Right lung (tissue), 2 donors: ENCODE measurements at regions not wholly inside any gene's neighbourhood (a gene's known extent, or its start where the extent isn't known, plus 50 kb on each side); places are given as distances from the start of the nearest gene placed in this dataset.
"Not testable (repeated sequence)": the region's sequence is repeated elsewhere in the genome, so short reads cannot be mapped to it uniquely, and the experiment has no call there.

Experiments used
- DNase-seq, 2 donors: peaks; one replicate each; pipeline ENCODE4 v3.0.0-alpha.2; 2013

DNA sequence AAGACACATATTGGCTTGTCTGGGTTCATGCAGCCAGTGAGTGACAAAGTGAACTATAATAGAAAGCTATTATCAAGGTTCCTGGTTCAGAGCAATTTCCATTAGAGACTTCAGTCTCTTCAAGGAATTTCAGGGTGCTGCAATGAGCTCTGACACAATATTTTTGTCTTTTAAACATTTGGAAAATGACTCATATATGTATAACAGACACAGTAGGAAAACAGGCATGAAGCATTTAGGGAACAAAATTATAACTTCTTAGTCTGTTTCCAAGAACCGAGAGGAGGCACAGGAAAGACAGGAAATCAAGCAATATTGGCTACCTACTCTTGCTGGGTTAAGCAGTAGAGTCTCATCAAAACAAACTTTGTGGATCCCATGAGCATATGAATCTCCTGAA lies 170.4 kb downstream of the PTPRC start:
- DNase-seq = no peak

- no peak for DNase-seq
Measured at GRCh38 chr1:198811449-198811848, 172.6 kb downstream of the PTPRC start.

DNA sequence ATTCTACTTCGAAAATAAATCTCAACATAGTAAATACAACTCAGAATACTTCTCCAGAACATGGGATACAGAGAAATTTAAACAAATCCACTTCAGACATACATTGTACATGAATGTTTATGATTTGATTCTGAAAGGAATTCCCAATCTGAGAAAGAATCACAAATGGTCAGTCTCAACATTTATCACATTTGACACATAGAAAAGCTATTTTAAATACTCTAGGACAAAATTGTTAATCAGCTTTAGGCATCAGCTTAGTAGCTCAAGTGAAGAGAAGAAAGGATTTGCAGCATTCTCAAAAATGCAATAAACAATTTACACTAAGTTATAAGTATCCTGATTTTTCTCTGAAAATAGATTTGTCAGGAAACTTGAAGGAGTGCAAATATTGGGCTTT lies 184.8 kb downstream of the PTPRC start:
- DNase-seq = no peak

- DNase-seq = no peak
Measured at GRCh38 chr1:198825254-198825653, 186.4 kb downstream of the PTPRC start.

DNA sequence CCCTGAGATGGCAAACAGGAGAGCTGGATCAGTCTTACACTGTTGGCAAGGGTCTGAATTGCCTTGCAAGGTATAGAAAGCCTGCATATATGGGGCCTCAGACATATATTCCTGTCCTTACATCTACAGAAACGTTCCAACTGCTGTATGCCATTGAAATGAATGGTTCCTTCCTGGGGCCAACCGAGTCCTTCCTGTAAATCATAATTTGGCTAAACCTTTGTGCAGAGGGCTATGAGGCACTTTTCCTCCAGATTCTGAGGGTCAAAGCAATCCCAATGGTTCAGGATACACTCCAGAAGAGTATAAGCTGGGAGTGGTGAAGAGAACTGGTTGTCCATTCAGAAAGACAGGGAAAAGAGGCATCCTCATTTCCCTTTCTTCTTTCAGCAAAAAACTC lies 190.5 kb downstream of the PTPRC start:
- no peak for DNase-seq

DNA sequence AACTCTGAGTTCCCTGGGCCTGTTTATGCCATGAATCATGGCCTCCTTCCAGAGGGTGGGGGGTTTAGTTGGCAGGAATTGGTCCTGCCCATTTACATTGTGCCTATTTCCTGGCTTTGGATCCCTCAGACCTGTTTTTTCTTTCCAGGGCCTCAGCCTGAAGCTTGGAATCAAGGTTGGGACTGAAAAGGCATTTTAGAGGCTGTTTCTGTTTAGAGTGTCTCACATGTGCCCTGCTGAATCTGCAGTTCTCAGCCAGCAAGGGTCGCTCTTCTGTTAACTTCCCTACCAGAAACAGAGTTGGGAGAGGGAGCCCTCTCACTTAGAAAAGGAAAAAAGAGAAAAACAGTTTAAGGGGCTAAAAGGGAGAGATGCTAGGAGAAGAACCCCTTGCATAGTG lies 191.1 kb downstream of the PTPRC start:
- no peak for DNase-seq

DNA sequence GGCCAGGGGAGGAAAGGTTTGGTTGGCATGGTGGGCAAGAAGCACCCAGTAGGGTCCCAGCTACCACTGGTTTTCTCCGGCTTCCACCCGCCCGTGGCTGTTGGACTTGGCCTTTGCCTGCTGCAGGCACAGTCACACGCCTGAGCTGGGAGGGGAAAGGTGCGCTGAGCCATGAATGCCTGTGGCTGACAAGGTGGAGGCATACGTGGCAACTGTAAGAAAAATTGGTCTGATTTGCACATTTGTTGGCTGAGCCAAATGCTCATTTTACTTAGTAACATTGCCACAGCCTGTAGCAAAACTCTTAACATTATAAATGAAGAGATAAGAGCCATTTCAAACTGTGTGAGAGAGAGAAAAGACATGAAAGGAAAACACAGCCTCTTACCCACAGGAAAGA lies 191.6 kb downstream of the PTPRC start:
- DNase-seq = no peak

DNA sequence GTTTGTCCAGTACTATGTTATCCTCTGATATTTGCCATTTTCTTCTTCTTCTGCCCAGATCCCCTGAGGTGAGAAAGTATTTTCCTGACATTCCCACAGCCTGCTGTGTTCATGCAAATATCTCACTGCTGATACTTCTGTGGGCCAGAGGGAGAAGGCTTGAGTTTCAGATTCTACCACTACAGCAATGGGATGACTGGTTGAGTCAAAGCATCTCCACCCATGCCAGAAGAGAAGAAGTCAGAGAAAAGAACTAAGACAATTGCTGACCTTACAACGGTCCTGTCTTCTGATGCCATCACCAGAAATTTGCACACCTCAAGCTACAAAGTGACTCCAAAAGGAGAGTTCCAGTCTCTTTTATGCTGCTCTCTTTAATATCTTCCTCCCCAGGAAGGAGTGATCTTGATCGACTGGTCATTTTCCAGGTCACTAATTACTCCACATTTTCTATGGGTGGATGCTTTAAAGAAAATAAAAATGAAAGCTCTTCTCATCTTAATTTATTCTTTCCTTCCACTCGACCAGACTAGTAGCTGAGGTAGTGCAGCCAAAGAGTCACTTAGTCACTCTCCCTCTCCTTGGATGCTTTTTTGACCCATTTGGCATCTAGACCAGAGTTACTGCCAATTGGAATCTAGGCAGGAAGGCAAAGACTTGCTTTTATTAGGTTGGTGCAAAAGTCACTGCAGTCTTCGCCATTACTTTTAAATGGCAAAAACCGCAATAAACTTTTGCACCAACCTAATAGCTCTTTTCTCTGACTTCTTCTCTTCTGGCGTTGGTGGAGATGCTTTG lies 195.1 kb downstream of the PTPRC start:
- DNase-seq = no peak

DNA sequence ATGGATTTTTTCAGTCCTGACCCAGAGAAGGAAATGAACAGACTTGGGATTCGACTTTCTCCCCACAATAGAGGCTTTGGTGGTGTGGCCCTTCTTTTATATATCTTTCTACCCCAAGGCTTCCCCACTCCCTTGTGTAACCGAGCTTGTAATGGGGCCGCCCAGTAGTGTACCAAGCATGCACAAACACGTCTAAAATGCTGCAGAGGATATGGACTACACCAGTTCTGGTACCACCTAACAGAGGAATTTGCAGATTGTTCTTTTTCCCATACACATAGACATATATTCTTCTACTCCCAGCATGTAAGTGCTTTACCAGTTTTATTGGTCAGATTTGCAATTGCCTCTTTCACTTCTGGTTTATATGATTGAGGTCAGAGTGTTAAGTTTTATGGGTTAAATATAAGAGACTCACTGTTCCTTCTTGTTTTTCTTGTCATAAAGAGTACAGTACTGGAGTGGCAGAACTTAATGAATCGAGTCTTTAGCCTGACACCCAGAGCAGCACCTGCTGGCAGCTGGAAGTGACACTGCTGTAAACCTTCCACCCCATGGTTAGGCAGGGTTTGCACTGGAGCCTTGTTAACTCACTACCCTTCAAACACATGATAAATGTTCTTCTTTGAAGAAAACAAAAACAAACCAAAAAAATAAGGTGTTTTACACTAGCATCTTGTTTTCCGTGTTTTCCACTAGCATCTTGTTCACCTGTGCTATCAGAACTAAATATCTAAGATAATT lies 198.6 kb downstream of the PTPRC start:
- DNase-seq = no peak

DNA sequence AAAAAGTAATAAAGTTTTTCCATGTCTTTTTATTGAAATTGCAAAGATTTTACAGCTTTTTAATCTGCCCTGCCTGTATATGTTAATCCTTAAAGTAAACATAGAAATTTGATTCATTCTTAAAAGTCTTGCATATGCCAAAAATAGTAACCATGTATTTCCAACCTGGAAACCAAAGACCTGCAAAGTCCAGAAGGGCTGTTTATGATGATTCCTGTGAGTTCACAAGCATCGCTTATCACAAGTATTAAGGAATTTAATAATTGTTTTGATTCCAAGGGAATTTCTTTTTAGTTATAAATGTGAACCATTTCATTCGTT lies 199.1 kb downstream of the PTPRC start:
- DNase-seq = no peak

DNA sequence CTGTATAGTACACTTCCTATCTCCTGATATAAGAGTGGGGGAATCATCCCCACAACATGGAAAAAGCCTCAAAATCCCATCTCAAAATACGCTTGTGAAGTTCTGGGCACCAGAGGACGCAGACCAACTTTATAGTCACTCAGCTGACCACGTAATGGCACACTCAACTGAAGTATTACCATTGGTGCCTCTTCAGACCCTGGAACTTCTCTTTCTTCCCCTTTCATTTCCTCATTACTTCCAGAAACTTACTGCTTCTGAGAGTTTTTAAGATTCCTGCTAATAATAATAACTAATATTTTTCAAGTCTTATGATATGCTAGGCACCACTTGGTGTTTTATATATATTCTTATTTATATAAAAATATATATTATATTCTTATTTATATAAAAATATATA lies 202.6 kb downstream of the PTPRC start:
- DNase-seq = no peak

DNA sequence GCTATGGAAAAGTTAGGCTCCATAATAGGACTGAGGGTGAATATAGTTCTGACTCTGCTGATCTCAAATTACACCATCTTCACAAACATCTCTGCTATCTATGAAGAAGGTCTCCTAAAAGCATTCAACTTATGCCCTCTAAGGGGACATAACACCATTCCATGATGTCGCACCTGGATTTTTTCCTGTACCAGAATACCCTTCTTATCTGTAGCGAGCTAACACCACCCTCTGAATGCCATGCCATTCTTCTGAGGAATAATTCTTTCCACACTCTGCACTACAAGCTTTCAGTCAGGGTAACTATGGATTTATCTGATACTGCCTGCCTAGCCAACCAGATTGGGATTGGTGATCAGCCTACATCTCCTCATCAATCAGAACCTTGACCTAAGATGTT lies 203.8 kb downstream of the PTPRC start:
- DNase-seq = no peak

- DNase-seq = no peak
Measured at GRCh38 chr1:198845271-198845670, 206.4 kb downstream of the PTPRC start.

DNA sequence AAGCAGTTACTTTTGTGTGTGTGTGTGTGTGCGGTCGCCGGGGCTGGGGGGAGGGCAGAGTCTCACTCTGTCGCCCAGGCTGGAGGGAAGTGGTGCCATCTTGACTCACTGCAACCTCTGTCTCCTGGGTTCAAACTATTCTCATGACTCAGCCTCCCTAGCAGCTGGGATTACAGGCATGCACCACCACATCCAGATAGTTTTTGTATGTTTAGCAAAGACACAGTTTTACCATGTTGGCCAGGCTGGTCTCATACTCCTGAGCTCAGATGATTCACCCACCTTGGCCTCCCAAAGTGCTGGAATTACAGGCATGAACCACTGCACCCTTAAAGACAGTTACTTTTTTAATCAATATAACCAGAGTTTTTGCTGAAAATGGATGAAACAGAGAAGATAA lies 207.0 kb downstream of the PTPRC start:
- no peak for DNase-seq

GRCh38 chr1:198846556-198846955 lies 207.7 kb downstream of the PTPRC start:
- DNase-seq = no peak

DNA sequence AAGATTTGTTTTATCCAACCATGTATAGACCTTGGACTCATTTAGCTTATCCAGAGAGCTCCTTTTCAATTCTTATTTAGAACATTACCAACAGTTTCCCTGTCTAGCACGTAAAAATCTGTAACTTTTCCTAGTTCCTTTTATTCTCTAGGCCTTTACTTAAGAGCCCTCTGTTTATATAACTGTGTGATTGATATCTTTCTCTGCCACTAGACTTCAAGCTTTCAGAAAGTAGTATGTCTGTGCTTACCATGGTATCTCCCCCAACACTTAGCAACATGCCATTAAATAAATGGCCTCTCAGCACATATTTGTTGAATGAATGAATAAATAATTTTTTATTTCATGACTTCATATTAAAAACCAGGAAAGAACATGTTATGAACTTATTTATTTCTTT lies 209.4 kb downstream of the PTPRC start:
- DNase-seq = no peak

DNA sequence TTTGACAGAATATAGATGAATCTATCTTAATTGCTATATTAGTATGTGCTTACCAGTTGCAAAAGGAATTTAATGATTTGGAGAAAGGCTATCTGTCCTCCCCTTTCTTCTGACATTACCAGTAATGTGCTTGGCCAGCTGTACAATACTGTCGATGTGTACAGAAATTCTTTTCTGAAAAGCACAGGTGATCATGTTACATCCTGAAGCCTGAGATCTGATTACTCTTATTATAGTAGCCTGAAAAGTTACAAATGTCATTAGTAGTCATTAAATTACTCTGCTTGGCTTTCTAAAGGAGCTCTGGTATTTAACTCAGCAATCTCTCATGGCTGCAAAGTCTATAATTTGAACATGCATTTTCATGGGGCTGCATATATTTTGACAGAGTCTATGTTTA lies 209.8 kb downstream of the PTPRC start:
- DNase-seq = no peak

DNA sequence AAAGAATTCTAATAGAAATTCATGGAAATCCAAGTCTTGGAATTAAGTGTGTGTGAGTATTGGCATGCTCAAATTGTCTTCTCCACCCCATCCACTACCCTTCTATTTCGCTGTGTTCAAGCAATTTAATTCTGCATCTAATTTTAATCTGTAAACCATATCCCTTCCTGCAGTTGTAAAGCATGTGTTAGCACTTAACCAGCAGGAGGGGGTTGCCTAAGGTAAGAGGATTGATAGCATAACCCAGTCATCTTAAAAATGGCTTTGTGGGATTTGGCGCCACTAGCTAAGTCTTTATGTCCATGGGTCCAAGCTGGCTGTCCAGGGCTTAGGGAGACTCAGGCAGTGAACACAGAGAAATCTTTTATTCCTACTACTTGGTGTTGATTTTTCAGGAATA lies 210.3 kb downstream of the PTPRC start:
- no peak for DNase-seq

DNA sequence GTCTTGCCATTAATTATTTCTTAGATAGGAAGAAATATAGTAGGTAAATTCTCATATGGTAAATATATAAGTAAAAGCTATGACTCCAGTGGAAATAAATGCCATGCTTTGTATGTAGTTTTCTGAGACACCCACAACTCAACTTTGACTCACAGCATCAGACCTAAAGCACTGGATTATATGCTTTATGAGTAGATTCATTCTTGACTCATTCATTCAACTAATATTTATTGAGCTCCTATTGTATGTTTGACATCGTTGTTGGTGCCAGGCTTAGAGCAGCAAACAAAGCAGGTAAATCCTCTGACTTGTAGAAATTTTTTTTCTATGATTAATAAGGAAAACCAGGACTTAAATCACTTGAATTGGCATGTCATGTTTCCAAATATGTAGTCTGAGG lies 211.4 kb downstream of the PTPRC start:
- no peak for DNase-seq

DNA sequence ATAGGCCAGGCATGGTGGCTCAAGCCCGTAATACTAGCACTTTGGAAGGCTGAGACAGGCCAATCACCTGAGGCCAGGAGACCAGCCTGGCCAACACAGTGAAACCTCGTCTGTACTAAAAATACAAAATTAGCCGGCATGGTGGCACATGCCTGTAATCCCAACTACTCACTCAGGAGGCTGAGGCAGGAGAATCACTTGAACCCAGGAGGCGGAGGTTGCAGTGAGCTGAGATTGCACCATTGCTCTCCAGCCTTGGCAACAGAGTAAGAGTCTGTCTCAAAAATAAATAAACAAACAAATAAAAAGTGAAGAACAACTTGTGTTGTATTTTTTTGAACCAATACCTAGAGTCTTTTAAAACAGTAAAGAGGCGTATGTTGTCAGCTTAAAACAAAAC lies 212.1 kb downstream of the PTPRC start:
- DNase-seq = not testable (repeated sequence)

DNA sequence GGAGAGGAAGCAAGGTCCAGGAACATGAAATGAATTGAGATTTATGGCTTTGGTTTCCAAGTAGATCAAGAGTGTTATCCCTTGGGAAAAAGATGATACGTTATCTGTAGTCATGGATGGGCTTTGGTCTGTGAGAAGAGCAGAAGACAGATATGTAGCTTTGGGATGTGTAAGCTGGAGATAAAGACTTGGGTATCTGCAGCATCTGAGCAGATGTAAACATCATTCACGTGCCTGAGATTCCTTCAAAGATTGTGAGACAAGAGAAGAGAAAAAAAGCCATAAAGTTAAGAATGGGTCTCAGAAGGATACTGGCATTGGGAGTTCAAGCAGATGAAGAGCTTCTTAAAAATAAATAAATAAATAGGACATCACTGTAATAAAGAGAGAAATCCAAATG lies 217.8 kb downstream of the PTPRC start:
- no peak for DNase-seq

DNA sequence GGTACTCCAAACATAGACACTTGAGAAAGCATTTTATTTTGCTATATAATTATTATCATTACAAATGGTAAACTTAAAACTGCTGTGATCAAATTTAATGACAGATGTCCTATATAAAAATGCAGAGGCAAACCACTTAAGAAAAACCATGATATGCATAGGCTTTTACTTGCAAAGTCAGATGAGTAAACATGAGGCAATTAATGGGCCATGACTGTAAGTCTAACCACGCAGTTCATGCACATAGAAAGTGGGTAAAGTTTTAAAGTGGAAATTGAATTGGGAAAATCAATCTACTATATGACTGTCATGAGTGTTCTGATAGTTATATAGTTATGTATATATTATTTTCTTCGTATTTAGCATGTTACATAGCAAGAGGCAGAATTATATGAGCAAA lies 219.2 kb downstream of the PTPRC start:
- DNase-seq = no peak

DNA sequence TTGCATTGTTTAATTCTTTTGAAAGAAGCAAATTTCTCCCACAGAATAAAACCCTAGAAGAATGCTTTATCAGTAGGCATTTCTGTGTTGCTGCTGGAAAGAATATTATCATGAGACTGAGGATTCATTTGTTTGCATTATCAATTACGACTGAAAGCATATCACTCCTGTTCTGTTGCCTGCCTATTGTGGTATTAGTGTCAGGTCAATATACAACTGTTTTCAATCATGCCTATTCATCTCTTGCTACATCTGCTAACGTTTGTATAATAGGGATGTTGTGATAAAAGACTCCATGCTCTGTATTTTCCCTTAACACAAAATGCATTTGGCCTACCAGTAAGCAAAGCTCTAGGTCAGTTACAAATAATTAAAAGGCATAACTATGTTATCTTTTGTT lies 221.5 kb downstream of the PTPRC start:
- DNase-seq = no peak

GRCh38 chr1:198861636-198862035 lies 222.8 kb downstream of the PTPRC start:
- DNase-seq = no peak
